DND-41 (cell line): ENCODE measurements at regions not wholly inside any gene's neighbourhood (a gene's known extent, or its start where the extent isn't known, plus 50 kb on each side); places are given as distances from the start of the nearest gene placed in this dataset.

Experiments
- ATAC-seq: fragments of 200-7000 bp; cut with Tn5 transposase; 3 replicates; pipeline ENCODE4 v1.9.1; 2021; ENCODE audit warnings: low read depth; ENCODE audit not compliant: insufficient read depth
- DNase-seq: peaks from one replicate; pipeline ENCODE4 v3.0.0-alpha.2; 2020
- H2AFZ ChIP-seq: 2 replicates; pipeline ENCODE4 v1.6.0; 2012; ENCODE audit warnings: low read depth, low read length
- H3K27ac ChIP-seq: 2 replicates; pipeline ENCODE4 v1.5.1; 2012; ENCODE audit warnings: low read length, inconsistent platforms
- H3K27me3 ChIP-seq: fragments of 200-600 bp; sonication (generic); 2 replicates; pipeline ENCODE4 v1.6.0; 2012; ENCODE audit warnings: low read length, mild to moderate bottlenecking, inconsistent platforms; ENCODE audit not compliant: insufficient read depth, poor library complexity
- H3K36me3 ChIP-seq: 2 replicates; pipeline ENCODE4 v1.5.1; 2012; ENCODE audit warnings: low read length, inconsistent platforms; ENCODE audit not compliant: insufficient read depth
- H3K4me1 ChIP-seq: 2 replicates; pipeline ENCODE4 v1.5.1; 2012; ENCODE audit warnings: mild to moderate bottlenecking, low read length; ENCODE audit not compliant: insufficient read depth
- H3K4me2 ChIP-seq: 2 replicates; pipeline ENCODE4 v1.6.0; 2012; ENCODE audit warnings: mild to moderate bottlenecking, moderate library complexity, low read length, inconsistent platforms; ENCODE audit not compliant: insufficient read depth
- H3K4me3 ChIP-seq, 2 experiments: fragments of 200-600 bp in 1 of 2; shearing (Covaris generic) in 1 of 2; 2 replicates each; pipeline ENCODE4 v1.5.1; 2012 to 2016; ENCODE audit warnings: inconsistent platforms in 2 of 2, low read length in 2 of 2, mild to moderate bottlenecking in 2 of 2, low read depth in 1 of 2, moderate library complexity in 1 of 2
- H3K79me2 ChIP-seq: 2 replicates; pipeline ENCODE4 v1.6.0; 2012; ENCODE audit warnings: low read length, inconsistent platforms; ENCODE audit not compliant: insufficient read depth
- H3K9ac ChIP-seq: 2 replicates; pipeline ENCODE4 v1.6.0; 2012; ENCODE audit warnings: low read depth, mild to moderate bottlenecking, inconsistent platforms, low read length, moderate library complexity
- H3K9me3 ChIP-seq: 2 replicates; pipeline ENCODE4 v1.5.1; 2012; ENCODE audit warnings: low read length, moderate library complexity, mild to moderate bottlenecking, inconsistent platforms; ENCODE audit not compliant: insufficient read depth, severe bottlenecking
- H4K20me1 ChIP-seq: 2 replicates; pipeline ENCODE4 v1.6.0; 2012; ENCODE audit warnings: low read length; ENCODE audit not compliant: insufficient read depth
- EZH2 ChIP-seq: IDR thresholded peaks from 3 replicates; pipeline ENCODE4 v1.6.1; 2012; ENCODE audit warnings: borderline replicate concordance, low read depth, mild to moderate bottlenecking, moderate library complexity, low read length, inconsistent platforms; ENCODE audit not compliant: severe bottlenecking
- TF ChIP-seq, protein P1 (sequence below): IDR thresholded peaks from 2 replicates; pipeline ENCODE4 v1.5.1; 2012; ENCODE audit warnings: borderline replicate concordance, low read length, moderate library complexity, mild to moderate bottlenecking; ENCODE audit not compliant: poor library complexity, severe bottlenecking; ENCODE audit errors: extremely low read depth

DNA sequence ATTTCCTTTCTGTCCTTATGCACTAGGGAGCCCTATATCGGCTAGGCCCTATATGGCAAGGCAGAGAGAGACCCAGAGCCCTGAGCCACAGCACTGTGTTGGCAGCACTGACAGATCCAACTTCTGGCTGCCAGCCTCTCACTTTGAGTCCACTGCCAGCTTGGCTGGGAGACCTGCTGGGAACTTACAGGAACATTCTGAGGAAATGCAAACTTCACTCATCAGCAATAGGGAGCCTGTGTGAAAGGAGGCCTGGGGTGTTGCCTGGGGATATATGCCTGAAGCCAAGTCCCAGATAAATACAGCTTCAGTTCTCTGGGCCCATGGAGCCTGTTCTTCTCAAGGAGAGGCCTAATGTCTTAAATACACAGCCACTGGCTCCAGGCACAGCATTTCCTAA is 78.0 kb downstream of the ADRB2 start:
- TF ChIP-seq EZH2, result no peak
- TF ChIP-seq, protein P1, sequence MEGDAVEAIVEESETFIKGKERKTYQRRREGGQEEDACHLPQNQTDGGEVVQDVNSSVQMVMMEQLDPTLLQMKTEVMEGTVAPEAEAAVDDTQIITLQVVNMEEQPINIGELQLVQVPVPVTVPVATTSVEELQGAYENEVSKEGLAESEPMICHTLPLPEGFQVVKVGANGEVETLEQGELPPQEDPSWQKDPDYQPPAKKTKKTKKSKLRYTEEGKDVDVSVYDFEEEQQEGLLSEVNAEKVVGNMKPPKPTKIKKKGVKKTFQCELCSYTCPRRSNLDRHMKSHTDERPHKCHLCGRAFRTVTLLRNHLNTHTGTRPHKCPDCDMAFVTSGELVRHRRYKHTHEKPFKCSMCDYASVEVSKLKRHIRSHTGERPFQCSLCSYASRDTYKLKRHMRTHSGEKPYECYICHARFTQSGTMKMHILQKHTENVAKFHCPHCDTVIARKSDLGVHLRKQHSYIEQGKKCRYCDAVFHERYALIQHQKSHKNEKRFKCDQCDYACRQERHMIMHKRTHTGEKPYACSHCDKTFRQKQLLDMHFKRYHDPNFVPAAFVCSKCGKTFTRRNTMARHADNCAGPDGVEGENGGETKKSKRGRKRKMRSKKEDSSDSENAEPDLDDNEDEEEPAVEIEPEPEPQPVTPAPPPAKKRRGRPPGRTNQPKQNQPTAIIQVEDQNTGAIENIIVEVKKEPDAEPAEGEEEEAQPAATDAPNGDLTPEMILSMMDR, result no peak
- no peaks in the 10 kb centered on the region for H3K79me2 ChIP-seq
- no peak for DNase-seq
- no peaks in the 10 kb centered on the region for H3K9me3 ChIP-seq
- no peak overlapping the region for H3K4me3 ChIP-seq
- H3K4me1 ChIP-seq, result no peaks in the 10 kb centered on the region
- no peak overlapping the region for H3K4me2 ChIP-seq
- no peak overlapping the region for H2AFZ ChIP-seq
- ATAC-seq, result no peak
- H3K27ac ChIP-seq, result no peak overlapping the region
- H4K20me1 ChIP-seq, result no peaks in the 10 kb centered on the region
- no peak overlapping the region for H3K9ac ChIP-seq
- no peaks in the 10 kb centered on the region for H3K27me3 ChIP-seq
- H3K36me3 ChIP-seq, result no peaks in the 10 kb centered on the region

DNA sequence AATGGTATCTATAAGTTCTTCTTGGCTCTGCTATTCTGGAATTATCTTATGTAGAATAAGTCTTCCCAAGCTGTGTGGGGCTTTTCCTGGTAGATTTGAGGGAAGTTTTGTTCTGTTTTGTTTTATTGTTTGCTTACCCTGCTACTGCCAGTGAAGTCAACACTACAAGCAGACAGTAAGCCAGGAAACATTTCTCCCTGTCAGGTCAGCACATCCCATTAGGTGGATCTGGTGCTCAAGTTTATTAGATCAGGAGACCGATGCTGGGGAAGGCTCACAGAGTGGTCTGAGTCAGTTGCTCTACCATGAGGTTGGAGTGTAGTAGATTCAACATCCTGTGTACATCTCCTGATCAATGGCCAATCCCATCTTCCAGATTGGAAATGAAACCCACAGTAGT is 79.1 kb downstream of the ADRB2 start:
- Histone ChIP-seq H3K4me1 (no peaks in the 10 kb centered on the region), H3K79me2 (no peaks in the 10 kb centered on the region), H3K4me2 (no peak overlapping the region), H2AFZ (no peak overlapping the region), H3K4me3 (no peak overlapping the region), H3K9me3 (no peaks in the 10 kb centered on the region), H3K36me3 (no peaks in the 10 kb centered on the region), H3K27ac (no peak overlapping the region), H4K20me1 (no peaks in the 10 kb centered on the region), H3K27me3 (no peaks in the 10 kb centered on the region), H3K9ac (no peak overlapping the region)
- ATAC-seq (no peak), DNase-seq (no peak)
- no peak for TF ChIP-seq EZH2

DNA sequence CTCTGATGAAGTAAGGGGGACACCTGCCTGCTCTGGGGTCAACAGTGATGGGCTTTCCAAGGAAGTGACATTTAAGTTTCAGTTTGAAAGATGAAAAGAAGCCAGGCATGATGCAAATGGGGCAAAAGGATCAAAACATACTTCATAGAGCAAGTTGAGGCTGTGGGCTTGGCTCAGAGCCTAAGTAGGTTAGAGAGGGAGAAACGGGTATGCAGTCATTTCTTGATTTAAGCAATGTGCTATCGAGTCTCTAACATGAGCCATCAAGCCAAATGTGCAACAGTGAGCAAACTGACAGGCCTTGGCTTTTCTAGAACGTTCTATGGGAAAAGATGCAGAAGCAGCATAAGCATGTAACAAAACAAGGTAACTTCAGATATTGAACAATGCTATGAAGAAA is 80.6 kb downstream of the ADRB2 start:
- Histone ChIP-seq H3K27ac (no peak overlapping the region), H3K79me2 (no peaks in the 10 kb centered on the region), H3K4me3 (no peak overlapping the region), H3K36me3 (no peaks in the 10 kb centered on the region), H4K20me1 (no peaks in the 10 kb centered on the region), H3K4me2 (no peak overlapping the region), H3K9ac (no peak overlapping the region), H3K27me3 (no peaks in the 10 kb centered on the region), H3K9me3 (no peaks in the 10 kb centered on the region), H2AFZ (no peak overlapping the region), H3K4me1 (no peaks in the 10 kb centered on the region)
- DNase-seq (no peak), ATAC-seq (no peak)
- no peak for TF ChIP-seq EZH2
- TF ChIP-seq, protein P1, result no peak

DNA sequence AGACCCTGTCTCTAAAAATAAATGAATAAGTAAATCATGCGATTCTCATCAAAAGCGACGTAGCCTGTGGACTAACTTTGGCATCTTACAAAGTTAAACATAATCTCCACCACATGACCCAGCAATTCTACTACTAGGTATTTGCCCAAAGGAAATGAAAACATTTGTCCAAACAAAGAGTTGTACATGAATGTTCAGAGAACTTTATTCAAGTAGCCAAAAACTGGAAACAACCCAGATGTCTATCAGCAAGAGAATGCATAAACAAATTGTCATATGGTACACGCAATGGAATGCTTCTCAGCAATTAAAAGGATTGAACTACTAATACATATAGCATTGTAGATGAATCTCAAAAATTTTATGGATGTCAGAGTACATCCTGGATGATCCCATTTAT is 82.6 kb downstream of the ADRB2 start:
- Histone ChIP-seq H2AFZ (no peak overlapping the region), H3K79me2 (no peaks in the 10 kb centered on the region), H4K20me1 (no peaks in the 10 kb centered on the region), H3K9ac (no peak overlapping the region), H3K4me3 (no peak overlapping the region), H3K4me2 (no peak overlapping the region), H3K4me1 (no peaks in the 10 kb centered on the region), H3K27me3 (no peaks in the 10 kb centered on the region), H3K9me3 (no peaks in the 10 kb centered on the region), H3K27ac (no peak overlapping the region), H3K36me3 (no peaks in the 10 kb centered on the region)
- no peak for TF ChIP-seq EZH2
- TF ChIP-seq, protein P1, result no peak
- ATAC-seq (no peak), DNase-seq (no peak)
